ENCODE measurements at regions not wholly inside any gene's neighbourhood (a gene's known extent, or its start where the extent isn't known, plus 50 kb on each side); places are given as distances from the start of the nearest gene placed in this dataset.
A peak's percentile ranks its signal among the peaks of the same experiment; 100 is the strongest.

DNA sequence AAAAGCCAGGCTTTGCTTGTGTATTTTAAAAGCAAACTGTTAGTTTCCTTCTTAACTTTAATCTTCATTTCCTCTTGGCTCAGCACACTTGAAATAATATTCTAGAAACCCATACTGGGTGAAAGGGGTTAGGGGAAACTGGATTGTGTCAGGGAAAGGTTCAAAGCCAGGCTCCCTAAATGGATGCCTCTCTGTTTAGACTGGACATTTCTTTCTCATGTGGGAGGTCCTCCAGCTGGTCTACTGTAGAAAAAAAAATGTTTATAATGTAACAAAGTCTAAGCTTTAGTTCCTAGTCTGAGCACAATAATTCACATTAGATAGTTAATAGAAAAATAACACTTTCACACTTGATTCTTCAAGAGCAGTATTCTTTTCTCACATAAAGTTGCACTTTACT is 89.0 kb upstream of the AKIRIN2 start:
- no peak overlapping the region for H3K27ac ChIP-seq (replicated peaks; ENCODE audit: low read length)
- no peak overlapping the region for H3K4me3 ChIP-seq (ENCODE audit: low read length in 2 of 2)
- H3K36me3 ChIP-seq (replicated peaks in 1 of 2; ENCODE audit: control insufficient read depth in 2 of 2, insufficient read depth in 2 of 2, low read length in 2 of 2) = no peaks in the 10 kb centered on the region
- no peaks in the 10 kb centered on the region for H3K27me3 ChIP-seq (ENCODE audit: control insufficient read depth in 3 of 3, insufficient read depth in 3 of 3, low read depth in 1 of 3, low read length in 3 of 3)
- no peak overlapping the region for H2BK15ac ChIP-seq (ENCODE audit: low read length)
- H4K91ac ChIP-seq (ENCODE audit: low read depth, low read length, poor library complexity) = no peak overlapping the region
- peaks cover 9 to 11% of the 10 kb centered on the region in 2 donors for H3K4me1 ChIP-seq (ENCODE audit: control insufficient read depth in 2 of 2, insufficient read depth in 1 of 2, low read depth in 1 of 2, low read length in 2 of 2)
- peaks cover 0 to 2% of the 10 kb centered on the region in 2 donors for H3K9me3 ChIP-seq (replicated peaks in 1 of 2; ENCODE audit: control insufficient read depth in 2 of 2, insufficient read depth in 1 of 2, low read depth in 1 of 2, low read length in 2 of 2)
- H2BK5ac ChIP-seq (ENCODE audit: low read length) = no peak overlapping the region
- no peak overlapping the region for H2BK12ac ChIP-seq (ENCODE audit: low read length)
- no peak overlapping the region for H3K4ac ChIP-seq (ENCODE audit: low read length)
- no peak overlapping the region for H2BK120ac ChIP-seq (ENCODE audit: low read depth, low read length)
- H3K79me1 ChIP-seq (ENCODE audit: low read depth, low read length) = no peaks in the 10 kb centered on the region
- no peak overlapping the region for H4K8ac ChIP-seq (ENCODE audit: low read depth, low read length)
- no peak overlapping the region for H2AFZ ChIP-seq (ENCODE audit: low read length)
- no peak for DNase-seq (ENCODE audit: low spot score)
- no peak overlapping the region for H3K14ac ChIP-seq (ENCODE audit: low read length)
- H3K9ac ChIP-seq (ENCODE audit: low read depth, low read length, poor library complexity) = no peak overlapping the region
- H3K23ac ChIP-seq (ENCODE audit: low read depth, low read length, poor library complexity) = no peak overlapping the region
- H3K4me2 ChIP-seq (ENCODE audit: insufficient read depth, low read length, poor library complexity, severe bottlenecking) = no peak overlapping the region
- H2AK5ac ChIP-seq (ENCODE audit: low read depth, low read length) = no peak overlapping the region
- no peak overlapping the region for H3K18ac ChIP-seq (ENCODE audit: low read length)

- Histone ChIP-seq H2AK5ac (ENCODE audit: low read depth, low read length) (no peak overlapping the region), H3K4me2 (ENCODE audit: insufficient read depth, low read length, poor library complexity, severe bottlenecking) (no peak overlapping the region), H3K4me1 (ENCODE audit: control insufficient read depth in 2 of 2, insufficient read depth in 1 of 2, low read depth in 1 of 2, low read length in 2 of 2) (peaks cover 6 to 11% of the 10 kb centered on the region in 2 donors), H2BK5ac (ENCODE audit: low read length) (no peak overlapping the region), H3K14ac (ENCODE audit: low read length) (no peak overlapping the region), H3K4ac (ENCODE audit: low read length) (no peak overlapping the region), H2BK12ac (ENCODE audit: low read length) (no peak overlapping the region), H3K36me3 (replicated peaks in 1 of 2; ENCODE audit: control insufficient read depth in 2 of 2, insufficient read depth in 2 of 2, low read length in 2 of 2) (no peaks in the 10 kb centered on the region), H3K23ac (ENCODE audit: low read depth, low read length, poor library complexity) (no peak overlapping the region), H3K4me3 (ENCODE audit: low read length in 2 of 2) (no peak overlapping the region), H2BK15ac (ENCODE audit: low read length) (no peak overlapping the region), H4K91ac (ENCODE audit: low read depth, low read length, poor library complexity) (no peak overlapping the region), H3K18ac (ENCODE audit: low read length) (no peak overlapping the region), H3K27ac (replicated peaks; ENCODE audit: low read length) (no peak overlapping the region), H3K9me3 (replicated peaks in 1 of 2; ENCODE audit: control insufficient read depth in 2 of 2, insufficient read depth in 1 of 2, low read depth in 1 of 2, low read length in 2 of 2) (peaks cover 0 to 2% of the 10 kb centered on the region in 2 donors), H3K27me3 (ENCODE audit: control insufficient read depth in 3 of 3, insufficient read depth in 3 of 3, low read depth in 1 of 3, low read length in 3 of 3) (no peaks in the 10 kb centered on the region), H3K79me1 (ENCODE audit: low read depth, low read length) (no peaks in the 10 kb centered on the region), H2AFZ (ENCODE audit: low read length) (peak overlapping the region; percentile 62), H3K9ac (ENCODE audit: low read depth, low read length, poor library complexity) (no peak overlapping the region), H4K8ac (ENCODE audit: low read depth, low read length) (no peak overlapping the region), H2BK120ac (ENCODE audit: low read depth, low read length) (no peak overlapping the region)
- WGBS, 2 donors (ENCODE audit: extremely low coverage in 2 of 2, insufficient read length in 2 of 2, insufficient replicate concordance in 1 of 2) = no CpG with 5 or more reads among the region's 3 CpGs
- DNase-seq (ENCODE audit: low spot score) = no peak
These were observed 87.9 kb upstream of the AKIRIN2 start for GRCh38 chr6:87789900-87790290.

- Histone ChIP-seq H3K14ac (ENCODE audit: low read length) (no peak overlapping the region), H3K27me3 (ENCODE audit: control insufficient read depth in 3 of 3, insufficient read depth in 3 of 3, low read depth in 1 of 3, low read length in 3 of 3) (no peaks in the 10 kb centered on the region), H3K4ac (ENCODE audit: low read length) (no peak overlapping the region), H3K27ac (replicated peaks; ENCODE audit: low read length) (no peak overlapping the region), H3K9me3 (replicated peaks in 1 of 2; ENCODE audit: control insufficient read depth in 2 of 2, insufficient read depth in 1 of 2, low read depth in 1 of 2, low read length in 2 of 2) (peaks cover 0 to 2% of the 10 kb centered on the region in 2 donors), H2AFZ (ENCODE audit: low read length) (peak overlapping the region; percentile 62), H4K8ac (ENCODE audit: low read depth, low read length) (no peak overlapping the region), H2BK12ac (ENCODE audit: low read length) (no peak overlapping the region), H4K91ac (ENCODE audit: low read depth, low read length, poor library complexity) (no peak overlapping the region), H2BK120ac (ENCODE audit: low read depth, low read length) (no peak overlapping the region), H3K79me1 (ENCODE audit: low read depth, low read length) (no peaks in the 10 kb centered on the region), H3K4me1 (ENCODE audit: control insufficient read depth in 2 of 2, insufficient read depth in 1 of 2, low read depth in 1 of 2, low read length in 2 of 2) (peaks cover 6 to 11% of the 10 kb centered on the region in 2 donors), H3K9ac (ENCODE audit: low read depth, low read length, poor library complexity) (no peak overlapping the region), H3K4me3 (ENCODE audit: low read length in 2 of 2) (no peak overlapping the region), H2AK5ac (ENCODE audit: low read depth, low read length) (no peak overlapping the region), H2BK5ac (ENCODE audit: low read length) (no peak overlapping the region), H2BK15ac (ENCODE audit: low read length) (no peak overlapping the region), H3K18ac (ENCODE audit: low read length) (no peak overlapping the region), H3K4me2 (ENCODE audit: insufficient read depth, low read length, poor library complexity, severe bottlenecking) (no peak overlapping the region), H3K23ac (ENCODE audit: low read depth, low read length, poor library complexity) (no peak overlapping the region), H3K36me3 (replicated peaks in 1 of 2; ENCODE audit: control insufficient read depth in 2 of 2, insufficient read depth in 2 of 2, low read length in 2 of 2) (no peaks in the 10 kb centered on the region)
- no peak for DNase-seq (ENCODE audit: low spot score)
- WGBS, 2 donors (ENCODE audit: extremely low coverage in 2 of 2, insufficient read length in 2 of 2, insufficient replicate concordance in 1 of 2) = no CpG with 5 or more reads among the region's 2 CpGs
These were observed 87.3 kb upstream of the AKIRIN2 start for GRCh38 chr6:87789198-87789899.

DNA sequence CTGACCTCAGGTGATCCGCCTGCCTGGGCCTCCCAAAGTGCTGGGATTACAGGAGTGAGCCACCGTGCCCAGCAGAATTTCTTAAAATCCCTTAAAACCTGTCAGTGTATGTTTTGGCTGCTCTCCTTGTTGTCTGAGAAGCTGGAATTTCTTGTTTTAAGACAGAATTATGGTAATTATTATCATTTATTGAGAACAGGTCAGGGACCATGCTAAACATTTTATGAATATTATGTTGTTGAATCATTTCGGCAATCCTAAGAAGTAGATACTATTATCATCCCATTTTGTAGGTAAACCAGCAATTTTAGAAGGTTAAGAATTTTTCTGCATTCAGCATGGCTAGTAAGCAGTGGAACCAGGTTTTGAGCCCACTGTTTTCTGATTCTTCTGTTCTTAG is 86.1 kb upstream of the AKIRIN2 start:
- no peak overlapping the region for H3K9ac ChIP-seq (ENCODE audit: low read depth, low read length, poor library complexity)
- peaks cover 0 to 3% (median 0%) of the 10 kb centered on the region in 3 experiments for H3K27me3 ChIP-seq (ENCODE audit: control insufficient read depth in 3 of 3, insufficient read depth in 3 of 3, low read depth in 1 of 3, low read length in 3 of 3)
- H3K27ac ChIP-seq (replicated peaks; ENCODE audit: low read length) = no peak overlapping the region
- no peak overlapping the region for H3K4ac ChIP-seq (ENCODE audit: low read length)
- H3K4me2 ChIP-seq (ENCODE audit: insufficient read depth, low read length, poor library complexity, severe bottlenecking) = no peak overlapping the region
- H3K9me3 ChIP-seq (replicated peaks in 1 of 2; ENCODE audit: control insufficient read depth in 2 of 2, insufficient read depth in 1 of 2, low read depth in 1 of 2, low read length in 2 of 2) = peaks cover 0 to 2% of the 10 kb centered on the region in 2 donors
- H3K14ac ChIP-seq (ENCODE audit: low read length) = no peak overlapping the region
- no peak overlapping the region for H4K91ac ChIP-seq (ENCODE audit: low read depth, low read length, poor library complexity)
- peaks cover 6 to 11% of the 10 kb centered on the region in 2 donors for H3K4me1 ChIP-seq (ENCODE audit: control insufficient read depth in 2 of 2, insufficient read depth in 1 of 2, low read depth in 1 of 2, low read length in 2 of 2)
- no peaks in the 10 kb centered on the region for H3K79me1 ChIP-seq (ENCODE audit: low read depth, low read length)
- no peak overlapping the region for H2AK5ac ChIP-seq (ENCODE audit: low read depth, low read length)
- H2BK5ac ChIP-seq (ENCODE audit: low read length) = no peak overlapping the region
- H2BK120ac ChIP-seq (ENCODE audit: low read depth, low read length) = no peak overlapping the region
- no peak overlapping the region for H3K4me3 ChIP-seq (ENCODE audit: low read length in 2 of 2)
- no peak overlapping the region for H2BK15ac ChIP-seq (ENCODE audit: low read length)
- no CpG with 5 or more reads among the region's 3 CpGs for WGBS, 2 donors (ENCODE audit: extremely low coverage in 2 of 2, insufficient read length in 2 of 2, insufficient replicate concordance in 1 of 2)
- no peak for DNase-seq (ENCODE audit: low spot score)
- H4K8ac ChIP-seq (ENCODE audit: low read depth, low read length) = no peak overlapping the region
- no peak overlapping the region for H2BK12ac ChIP-seq (ENCODE audit: low read length)
- no peak overlapping the region for H3K23ac ChIP-seq (ENCODE audit: low read depth, low read length, poor library complexity)
- no peak overlapping the region for H3K18ac ChIP-seq (ENCODE audit: low read length)
- H2AFZ ChIP-seq (ENCODE audit: low read length) = no peak overlapping the region
- no peaks in the 10 kb centered on the region for H3K36me3 ChIP-seq (replicated peaks in 1 of 2; ENCODE audit: control insufficient read depth in 2 of 2, insufficient read depth in 2 of 2, low read length in 2 of 2)

Measured in neuronal stem cell (in vitro differentiated cells).